ENCODE measurements at regions not wholly inside any gene's neighbourhood (a gene's known extent, or its start where the extent isn't known, plus 50 kb on each side); places are given as distances from the start of the nearest gene placed in this dataset.

DNA sequence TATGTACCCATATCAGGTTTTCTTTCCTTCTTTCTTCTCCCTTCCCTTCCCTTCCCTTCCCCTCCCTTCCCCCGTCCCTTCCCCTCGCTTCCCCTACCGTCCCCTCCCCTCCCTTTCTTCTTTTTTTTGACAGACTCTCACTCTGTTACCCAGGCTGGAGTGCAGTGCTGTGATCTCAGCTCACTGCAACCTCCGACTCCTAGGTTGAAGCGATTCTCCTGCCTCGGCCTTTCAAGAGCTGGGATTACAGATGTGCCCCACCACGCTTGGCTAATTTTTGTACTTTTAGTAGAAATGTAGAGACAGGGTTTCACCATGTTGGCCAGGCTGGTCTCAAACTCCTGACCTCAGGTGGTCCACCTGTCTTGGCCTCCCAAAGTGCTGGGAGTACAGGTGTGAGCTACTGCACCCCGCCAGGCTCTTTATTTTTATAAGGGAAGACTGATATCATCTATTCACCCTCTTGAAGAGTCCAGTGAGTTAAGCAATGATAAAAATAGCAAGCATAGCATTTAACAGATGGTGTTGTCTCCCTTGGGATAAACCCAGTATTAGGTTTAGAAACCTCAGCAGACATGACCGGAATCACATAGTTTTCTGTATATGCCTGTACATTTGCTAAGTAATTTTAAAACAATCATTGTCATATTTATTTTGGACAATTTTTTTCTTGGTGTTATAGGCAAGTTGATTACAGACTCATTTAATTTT lies 888.4 kb downstream of the TRIB2 start:
- TF ChIP-seq, protein P1, sequence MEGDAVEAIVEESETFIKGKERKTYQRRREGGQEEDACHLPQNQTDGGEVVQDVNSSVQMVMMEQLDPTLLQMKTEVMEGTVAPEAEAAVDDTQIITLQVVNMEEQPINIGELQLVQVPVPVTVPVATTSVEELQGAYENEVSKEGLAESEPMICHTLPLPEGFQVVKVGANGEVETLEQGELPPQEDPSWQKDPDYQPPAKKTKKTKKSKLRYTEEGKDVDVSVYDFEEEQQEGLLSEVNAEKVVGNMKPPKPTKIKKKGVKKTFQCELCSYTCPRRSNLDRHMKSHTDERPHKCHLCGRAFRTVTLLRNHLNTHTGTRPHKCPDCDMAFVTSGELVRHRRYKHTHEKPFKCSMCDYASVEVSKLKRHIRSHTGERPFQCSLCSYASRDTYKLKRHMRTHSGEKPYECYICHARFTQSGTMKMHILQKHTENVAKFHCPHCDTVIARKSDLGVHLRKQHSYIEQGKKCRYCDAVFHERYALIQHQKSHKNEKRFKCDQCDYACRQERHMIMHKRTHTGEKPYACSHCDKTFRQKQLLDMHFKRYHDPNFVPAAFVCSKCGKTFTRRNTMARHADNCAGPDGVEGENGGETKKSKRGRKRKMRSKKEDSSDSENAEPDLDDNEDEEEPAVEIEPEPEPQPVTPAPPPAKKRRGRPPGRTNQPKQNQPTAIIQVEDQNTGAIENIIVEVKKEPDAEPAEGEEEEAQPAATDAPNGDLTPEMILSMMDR (optimal IDR thresholded peaks at IDR 0.05 in 1 of 3, IDR thresholded peaks at IDR 0.05 in 1 of 3, conservative IDR thresholded peaks at IDR 0.05 in 1 of 3; ENCODE audit: extremely low read depth in 1 of 3, insufficient read depth in 2 of 3, low read length in 3 of 3) = no peak
- no peak for TF ChIP-seq EZH2 (IDR thresholded peaks at IDR 0.05; ENCODE audit: low read length)
